B cell (primary cell): ENCODE measurements at regions not wholly inside any gene's neighbourhood (a gene's known extent, or its start where the extent isn't known, plus 50 kb on each side); places are given as distances from the start of the nearest gene placed in this dataset.

Experiments used
- ATAC-seq: fragments of 200-7000 bp; cut with Tn5 transposase; one replicate; pipeline ENCODE4 v1.10.0; 2021; ENCODE audit warnings: low read depth, mild to moderate bottlenecking, moderate number of reproducible peaks, moderate library complexity
- CTCF ChIA-PET: fragments of 350-600 bp; sonication (Branson Sonifier 250); formaldehyde crosslinking; loops from one replicate; lab custom pipeline; 2021; ENCODE audit warnings: antibody characterized with exemption, inconsistent platforms; lab: Charles Lee
- POLR2A ChIA-PET: fragments of 350-600 bp; sonication (Branson Sonifier 250); formaldehyde crosslinking; loops from one replicate; lab custom pipeline; 2021; ENCODE audit warnings: antibody characterized with exemption; lab: Charles Lee
- DNase-seq: peaks from one replicate; pipeline ENCODE4 v3.0.0; 2013
- H2AFZ ChIP-seq: 2 replicates; pipeline ENCODE4 v1.6.1; 2012; ENCODE audit warnings: mild to moderate bottlenecking, low read depth, low read length; ENCODE audit not compliant: insufficient read depth, poor library complexity, severe bottlenecking
- H3K27ac ChIP-seq, 2 donors: 1 replicate in 1 of 2; 2 replicates in 1 of 2; pipeline ENCODE4 v1.5.1; 2012 to 2013; ENCODE audit warnings: low read length in 2 of 2, mild to moderate bottlenecking in 2 of 2, moderate library complexity in 1 of 2
- H3K27me3 ChIP-seq, 4 experiments: fragments of 200-600 bp in 1 of 4; sonication (generic) in 1 of 4; replicated peaks in 1 of 4; 1 replicate in 2 of 4; 2 replicates in 2 of 4; pipeline versions ENCODE4 v1.6.1 to v1.7.0; 2013 to 2016; ENCODE audit warnings: low read length in 3 of 4, mild to moderate bottlenecking in 2 of 4, mixed read lengths in 1 of 4, moderate library complexity in 1 of 4; ENCODE audit not compliant: insufficient read depth in 4 of 4, control insufficient read depth in 3 of 4; ENCODE audit errors: control extremely low read depth in 1 of 4
- H3K36me3 ChIP-seq, 2 experiments: replicated peaks in 1 of 2; 1 replicate in 1 of 2; 2 replicates in 1 of 2; pipeline versions ENCODE4 v1.6.1 to v1.7.1; 2013; ENCODE audit warnings: low read length in 1 of 2; ENCODE audit not compliant: insufficient read depth in 2 of 2, control insufficient read depth in 1 of 2; ENCODE audit errors: control extremely low read depth in 1 of 2, extremely low read depth in 1 of 2
- H3K4me1 ChIP-seq, 2 donors: fragments of 200-600 bp in 1 of 2; sonication (generic) in 1 of 2; 1 replicate in 1 of 2; 2 replicates in 1 of 2; pipeline versions ENCODE4 v1.5.1 to v1.6.1; 2013 to 2017; ENCODE audit warnings: low read length in 2 of 2; ENCODE audit not compliant: control insufficient read depth in 2 of 2, insufficient read depth in 2 of 2
- H3K4me2 ChIP-seq: replicated peaks from 2 replicates; pipeline ENCODE3; 2012; ENCODE audit warnings: mild to moderate bottlenecking, low read depth, low read length; ENCODE audit not compliant: poor library complexity, severe bottlenecking
- H3K4me3 ChIP-seq, 5 experiments: fragments of 200-600 bp in 1 of 5; sonication (generic) in 1 of 5; 1 replicate in 3 of 5; 2 replicates in 2 of 5; pipeline versions ENCODE4 v1.5.1 to v1.7.0; 2011 to 2016; ENCODE audit warnings: low read length in 4 of 5, mild to moderate bottlenecking in 4 of 5, low read depth in 2 of 5, control low read depth in 1 of 5, moderate library complexity in 1 of 5; ENCODE audit not compliant: insufficient read depth in 1 of 5; ENCODE audit errors: control extremely low read depth in 1 of 5, extremely low read depth in 1 of 5
- H3K79me2 ChIP-seq: fragments of 200-600 bp; sonication (generic); one replicate; pipeline ENCODE4 v1.6.0; 2016; ENCODE audit warnings: low read length; ENCODE audit not compliant: control insufficient read depth, insufficient read depth
- H3K9ac ChIP-seq: fragments of 200-600 bp; sonication (generic); 2 replicates; pipeline ENCODE4 v1.6.1; 2017; ENCODE audit warnings: mild to moderate bottlenecking, low read length, moderate library complexity
- H3K9me3 ChIP-seq, 3 donors: one replicate each; pipeline versions ENCODE4 v1.6.1 to v1.7.1; 2013; ENCODE audit warnings: low read length in 2 of 3; ENCODE audit not compliant: control insufficient read depth in 2 of 3, insufficient read depth in 1 of 3; ENCODE audit errors: control extremely low read depth in 1 of 3
- H4K20me1 ChIP-seq: 2 replicates; pipeline ENCODE4 v1.6.0; 2012; ENCODE audit warnings: mild to moderate bottlenecking, low read length; ENCODE audit not compliant: insufficient read depth, control insufficient read depth, poor library complexity, severe bottlenecking
- H3K27ac Mint-ChIP-seq: one replicate; pipeline ENCODE4 v1.8.0; 2021; ENCODE audit warnings: mixed read lengths
- H3K27me3 Mint-ChIP-seq: one replicate; pipeline ENCODE4 v1.8.0; 2021; ENCODE audit warnings: mixed read lengths
- H3K4me1 Mint-ChIP-seq: one replicate; pipeline ENCODE4 v1.8.0; 2021; ENCODE audit warnings: mixed read lengths
- H3K4me3 Mint-ChIP-seq: one replicate; pipeline ENCODE4 v1.8.0; 2021; ENCODE audit warnings: mixed read lengths
- H3K9me3 Mint-ChIP-seq: one replicate; pipeline ENCODE4 v1.8.0; 2022; ENCODE audit warnings: mixed read lengths; ENCODE audit not compliant: insufficient read depth
- EZH2 ChIP-seq: IDR thresholded peaks from 2 replicates; pipeline ENCODE4 v1.6.1; 2012; ENCODE audit warnings: borderline replicate concordance, low read depth, mild to moderate bottlenecking, moderate library complexity, low read length; ENCODE audit not compliant: insufficient read depth, poor library complexity, severe bottlenecking
- WGBS: methylation state at CpG from one replicate; pipeline ENCODE4 v1.1.5; 2013; ENCODE audit warnings: missing lambda C conversion rate; ENCODE audit not compliant: insufficient coverage; 5-methylcytosine and 5-hydroxymethylcytosine counted together
- intact Hi-C: fragments of 100-400 bp; cut with micrococcal nuclease; formaldehyde crosslinking; loops from one replicate; pipeline ENCODE4 v1.10.0; 2022
- TF ChIP-seq, protein P1 (sequence below): fragments of 200-600 bp; IDR thresholded peaks from one replicate; pipeline ENCODE4 v1.8.0; 2022; ENCODE audit warnings: antibody characterized with exemption, mild to moderate bottlenecking

GRCh38 chr2:210899131-210899530, 342.7 kb downstream of the CPS1 start:
- H3K4me2 ChIP-seq = no peak overlapping the region
- ATAC-seq = no peak
- H3K79me2 ChIP-seq = no peaks in the 10 kb centered on the region
- intact Hi-C loops = no loop called here
- no peak overlapping the region for H2AFZ ChIP-seq
- ChIA-PET CTCF (no interaction called here), POLR2A (no interaction called here)
- no peaks in the 10 kb centered on the region for H3K27me3 ChIP-seq
- H3K4me3 Mint-ChIP-seq = no peak overlapping the region
- no peak overlapping the region for H3K9ac ChIP-seq
- no peak for TF ChIP-seq EZH2
- TF ChIP-seq, protein P1, sequence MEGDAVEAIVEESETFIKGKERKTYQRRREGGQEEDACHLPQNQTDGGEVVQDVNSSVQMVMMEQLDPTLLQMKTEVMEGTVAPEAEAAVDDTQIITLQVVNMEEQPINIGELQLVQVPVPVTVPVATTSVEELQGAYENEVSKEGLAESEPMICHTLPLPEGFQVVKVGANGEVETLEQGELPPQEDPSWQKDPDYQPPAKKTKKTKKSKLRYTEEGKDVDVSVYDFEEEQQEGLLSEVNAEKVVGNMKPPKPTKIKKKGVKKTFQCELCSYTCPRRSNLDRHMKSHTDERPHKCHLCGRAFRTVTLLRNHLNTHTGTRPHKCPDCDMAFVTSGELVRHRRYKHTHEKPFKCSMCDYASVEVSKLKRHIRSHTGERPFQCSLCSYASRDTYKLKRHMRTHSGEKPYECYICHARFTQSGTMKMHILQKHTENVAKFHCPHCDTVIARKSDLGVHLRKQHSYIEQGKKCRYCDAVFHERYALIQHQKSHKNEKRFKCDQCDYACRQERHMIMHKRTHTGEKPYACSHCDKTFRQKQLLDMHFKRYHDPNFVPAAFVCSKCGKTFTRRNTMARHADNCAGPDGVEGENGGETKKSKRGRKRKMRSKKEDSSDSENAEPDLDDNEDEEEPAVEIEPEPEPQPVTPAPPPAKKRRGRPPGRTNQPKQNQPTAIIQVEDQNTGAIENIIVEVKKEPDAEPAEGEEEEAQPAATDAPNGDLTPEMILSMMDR = no peak
- H3K36me3 ChIP-seq = no peaks in the 10 kb centered on the region
- no peaks in the 10 kb centered on the region for H3K4me1 ChIP-seq
- H3K9me3 Mint-ChIP-seq = no peaks in the 10 kb centered on the region
- no peaks in the 10 kb centered on the region for H3K27me3 Mint-ChIP-seq
- H3K4me1 Mint-ChIP-seq = no peaks in the 10 kb centered on the region
- no peak overlapping the region for H3K27ac Mint-ChIP-seq
- peaks cover 0 to 1% (median 0%) of the 10 kb centered on the region in 3 donors for H3K9me3 ChIP-seq
- WGBS = no CpG with 5 or more reads among the region's 3 CpGs
- H3K4me3 ChIP-seq = no peak overlapping the region
- no peaks in the 10 kb centered on the region for H4K20me1 ChIP-seq
- DNase-seq = no peak
- no peak overlapping the region for H3K27ac ChIP-seq

GRCh38 chr2:210901326-210901725, 344.9 kb downstream of the CPS1 start:
- Histone ChIP-seq H3K27me3 (no peaks in the 10 kb centered on the region), H3K9ac (no peak overlapping the region), H3K4me2 (no peak overlapping the region), H3K9me3 (peaks cover 0 to 1% (median 0%) of the 10 kb centered on the region in 3 donors), H4K20me1 (no peaks in the 10 kb centered on the region), H3K4me3 (no peak overlapping the region), H3K4me1 (no peaks in the 10 kb centered on the region), H3K36me3 (no peaks in the 10 kb centered on the region), H3K27ac (no peak overlapping the region), H3K79me2 (no peaks in the 10 kb centered on the region), H2AFZ (no peak overlapping the region)
- intact Hi-C loops = no loop called here
- DNase-seq (no peak), ATAC-seq (no peak)
- no CpG with 5 or more reads among the region's 4 CpGs for WGBS
- Mint-ChIP-seq H3K9me3 (no peaks in the 10 kb centered on the region), H3K4me3 (no peak overlapping the region), H3K27ac (no peak overlapping the region), H3K4me1 (no peaks in the 10 kb centered on the region), H3K27me3 (no peaks in the 10 kb centered on the region)
- TF ChIP-seq EZH2 = no peak
- TF ChIP-seq, protein P1 = no peak
- ChIA-PET CTCF (no interaction called here), POLR2A (no interaction called here)
